GM19463 (cell line): ENCODE measurements at regions not wholly inside any gene's neighbourhood (a gene's known extent, or its start where the extent isn't known, plus 50 kb on each side); places are given as distances from the start of the nearest gene placed in this dataset.
A peak's percentile ranks its signal among the peaks of the same experiment; 100 is the strongest.
"Not testable (repeated sequence)": the region's sequence is repeated elsewhere in the genome, so short reads cannot be mapped to it uniquely, and the experiment has no call there.

Experiments
- ATAC-seq: cut with Tn5 transposase; IDR thresholded peaks from one replicate; pipeline ENCODE4 v1.9.1; 2021; ENCODE audit warnings: mild to moderate bottlenecking, moderate library complexity; ENCODE audit not compliant: unreplicated experiment

GRCh38 chr3:124619887-124620599 lies 110.2 kb upstream of the UMPS start:
- peak; percentile 55 for ATAC-seq

GRCh38 chr3:124620600-124621063 lies 109.6 kb upstream of the UMPS start:
- peak; percentile 69 for ATAC-seq

- no peak for ATAC-seq
Measured at GRCh38 chr3:124621498-124621897, 108.8 kb upstream of the UMPS start.

- no peak for ATAC-seq
Measured at GRCh38 chr3:124625074-124625473, 105.2 kb upstream of the UMPS start.

- no peak for ATAC-seq
Measured at GRCh38 chr3:124627501-124627908, 102.7 kb upstream of the UMPS start.

GRCh38 chr3:124628863-124629262 lies 101.4 kb upstream of the UMPS start:
- ATAC-seq, result no peak

- ATAC-seq, result no peak
Measured at GRCh38 chr3:124629497-124629896, 100.8 kb upstream of the UMPS start.

GRCh38 chr3:124630960-124631359 lies 99.3 kb upstream of the UMPS start:
- ATAC-seq, result no peak

GRCh38 chr3:124631727-124632126 lies 98.5 kb upstream of the UMPS start:
- no peak for ATAC-seq

- ATAC-seq, result no peak
Measured at GRCh38 chr3:124632566-124633140, 97.6 kb upstream of the UMPS start.

GRCh38 chr3:124633524-124633923 lies 96.7 kb upstream of the UMPS start:
- ATAC-seq, result no peak

GRCh38 chr3:124634210-124635168 lies 95.8 kb upstream of the UMPS start:
- ATAC-seq, result peak; percentile 50

GRCh38 chr3:124635169-124635539 lies 95.1 kb upstream of the UMPS start:
- no peak for ATAC-seq

- ATAC-seq, result no peak
Measured at GRCh38 chr3:124636101-124636862, 94.0 kb upstream of the UMPS start.

GRCh38 chr3:124636863-124637296 lies 93.4 kb upstream of the UMPS start:
- no peak for ATAC-seq

GRCh38 chr3:124639406-124640237 lies 90.6 kb upstream of the UMPS start:
- ATAC-seq, result peak; percentile 54

- no peak for ATAC-seq
Measured at GRCh38 chr3:124640635-124641306, 89.5 kb upstream of the UMPS start.

- ATAC-seq, result no peak
Measured at GRCh38 chr3:124643453-124643852, 86.8 kb upstream of the UMPS start.

- ATAC-seq, result not testable (repeated sequence)
Measured at GRCh38 chr3:124646186-124646585, 84.1 kb upstream of the UMPS start.
